Neural crest cell (in vitro differentiated cells): ENCODE measurements at regions not wholly inside any gene's neighbourhood (a gene's known extent, or its start where the extent isn't known, plus 50 kb on each side); places are given as distances from the start of the nearest gene placed in this dataset.

Source experiments
- DNase-seq: peaks from one replicate; pipeline ENCODE4 v3.0.0; 2021; ENCODE audit warnings: low read depth, mixed read lengths, low spot score
- H3K27ac Mint-ChIP-seq: one replicate; pipeline ENCODE4 v1.8.0; 2021; ENCODE audit warnings: mild to moderate bottlenecking, mixed read lengths; ENCODE audit not compliant: unreplicated experiment
- H3K27me3 Mint-ChIP-seq: 2 replicates; pipeline ENCODE4 v1.8.0; 2021; ENCODE audit warnings: low read depth, mild to moderate bottlenecking, mixed read lengths
- H3K36me3 Mint-ChIP-seq: 2 replicates; pipeline ENCODE4 v1.8.0; 2021; ENCODE audit warnings: low read depth, mild to moderate bottlenecking, mixed read lengths
- H3K4me1 Mint-ChIP-seq: 2 replicates; pipeline ENCODE4 v1.8.0; 2021; ENCODE audit warnings: mixed read lengths
- H3K4me3 Mint-ChIP-seq: one replicate; pipeline ENCODE4 v1.8.0; 2021; ENCODE audit warnings: mild to moderate bottlenecking, mixed read lengths
- H3K9me3 Mint-ChIP-seq: 2 replicates; pipeline ENCODE4 v1.8.0; 2021; ENCODE audit warnings: mixed read lengths
- TF ChIP-seq, protein P1 (sequence below): fragments of 200-600 bp; sonication (generic); conservative IDR thresholded peaks from 2 replicates; pipeline ENCODE4 v1.5.0; 2021; ENCODE audit warnings: antibody characterized with exemption, mild to moderate bottlenecking

DNA sequence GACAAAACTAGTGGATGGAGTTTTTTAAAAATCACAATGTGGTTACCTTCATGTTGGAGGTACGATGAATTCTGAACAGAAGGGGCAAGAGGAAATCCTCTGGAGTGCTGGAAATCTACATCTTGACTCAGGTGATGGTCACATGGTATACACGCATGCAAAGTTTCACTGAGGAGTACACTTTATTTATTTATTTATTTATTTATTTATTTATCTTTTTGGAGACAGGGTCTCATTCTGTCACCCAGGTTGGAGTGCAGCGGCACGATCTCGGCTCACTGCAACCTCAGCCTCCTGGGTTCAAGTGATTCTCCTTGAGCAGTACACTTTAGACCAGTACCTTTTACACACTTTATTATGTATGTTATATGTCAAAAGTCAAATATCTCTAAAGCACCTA, 645.7 kb upstream of the DIPK2B start:
- peaks cover 16% of the 10 kb centered on the region for H3K27me3 Mint-ChIP-seq
- TF ChIP-seq, protein P1, sequence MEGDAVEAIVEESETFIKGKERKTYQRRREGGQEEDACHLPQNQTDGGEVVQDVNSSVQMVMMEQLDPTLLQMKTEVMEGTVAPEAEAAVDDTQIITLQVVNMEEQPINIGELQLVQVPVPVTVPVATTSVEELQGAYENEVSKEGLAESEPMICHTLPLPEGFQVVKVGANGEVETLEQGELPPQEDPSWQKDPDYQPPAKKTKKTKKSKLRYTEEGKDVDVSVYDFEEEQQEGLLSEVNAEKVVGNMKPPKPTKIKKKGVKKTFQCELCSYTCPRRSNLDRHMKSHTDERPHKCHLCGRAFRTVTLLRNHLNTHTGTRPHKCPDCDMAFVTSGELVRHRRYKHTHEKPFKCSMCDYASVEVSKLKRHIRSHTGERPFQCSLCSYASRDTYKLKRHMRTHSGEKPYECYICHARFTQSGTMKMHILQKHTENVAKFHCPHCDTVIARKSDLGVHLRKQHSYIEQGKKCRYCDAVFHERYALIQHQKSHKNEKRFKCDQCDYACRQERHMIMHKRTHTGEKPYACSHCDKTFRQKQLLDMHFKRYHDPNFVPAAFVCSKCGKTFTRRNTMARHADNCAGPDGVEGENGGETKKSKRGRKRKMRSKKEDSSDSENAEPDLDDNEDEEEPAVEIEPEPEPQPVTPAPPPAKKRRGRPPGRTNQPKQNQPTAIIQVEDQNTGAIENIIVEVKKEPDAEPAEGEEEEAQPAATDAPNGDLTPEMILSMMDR = no peak
- H3K4me3 Mint-ChIP-seq = no peak overlapping the region
- no peak overlapping the region for H3K27ac Mint-ChIP-seq
- H3K36me3 Mint-ChIP-seq = peaks cover 19% of the 10 kb centered on the region
- no peak for DNase-seq
- peaks cover 8% of the 10 kb centered on the region for H3K9me3 Mint-ChIP-seq
- peaks cover 17% of the 10 kb centered on the region for H3K4me1 Mint-ChIP-seq

DNA sequence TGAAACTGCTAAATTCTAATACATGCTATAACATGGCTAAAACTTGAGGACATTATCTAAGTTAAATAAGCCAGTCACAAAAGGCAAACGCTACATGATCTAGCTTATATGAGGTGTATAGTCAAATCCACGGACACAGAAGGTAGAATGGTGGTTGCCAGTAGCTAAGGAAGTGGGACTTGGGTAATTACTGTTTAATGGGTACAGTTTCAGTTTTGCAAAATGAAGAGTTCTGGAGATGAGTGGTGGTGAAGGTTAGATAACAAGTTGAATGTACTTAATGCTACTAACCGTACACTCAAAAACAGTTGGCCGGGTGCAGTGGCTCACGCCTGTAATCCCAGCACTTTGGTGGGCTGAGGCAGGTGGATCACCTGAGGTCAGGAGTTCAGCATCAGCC, 644.5 kb upstream of the DIPK2B start:
- no peak for DNase-seq
- peaks cover 11% of the 10 kb centered on the region for H3K4me1 Mint-ChIP-seq
- TF ChIP-seq, protein P1 = no peak
- H3K36me3 Mint-ChIP-seq = peaks cover 19% of the 10 kb centered on the region
- peaks cover 10% of the 10 kb centered on the region for H3K27me3 Mint-ChIP-seq
- H3K9me3 Mint-ChIP-seq = peaks cover 8% of the 10 kb centered on the region
- H3K27ac Mint-ChIP-seq = no peak overlapping the region
- no peak overlapping the region for H3K4me3 Mint-ChIP-seq

DNA sequence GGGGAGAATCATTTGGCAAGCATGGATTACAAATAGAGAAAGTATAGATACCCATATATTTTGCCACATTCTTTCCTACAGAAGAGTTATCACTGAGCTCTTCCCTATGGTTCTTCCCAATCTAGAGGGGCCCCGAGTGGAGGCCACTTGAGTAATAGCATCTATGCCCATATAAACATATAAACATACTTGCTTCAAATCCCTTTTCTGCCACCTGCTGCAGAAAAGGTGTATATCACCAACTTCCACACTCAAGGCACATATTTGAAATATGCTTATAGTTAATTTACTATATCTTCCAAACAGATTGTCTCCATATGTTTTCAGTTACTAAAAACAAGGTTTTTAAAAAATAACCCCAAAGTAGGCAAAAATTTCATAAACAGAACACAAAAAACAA, 642.8 kb upstream of the DIPK2B start:
- no peak for DNase-seq
- H3K27ac Mint-ChIP-seq = no peak overlapping the region
- peaks cover 8% of the 10 kb centered on the region for H3K9me3 Mint-ChIP-seq
- TF ChIP-seq, protein P1 = no peak
- peaks cover 12% of the 10 kb centered on the region for H3K36me3 Mint-ChIP-seq
- H3K4me3 Mint-ChIP-seq = no peak overlapping the region
- no peaks in the 10 kb centered on the region for H3K27me3 Mint-ChIP-seq
- no peaks in the 10 kb centered on the region for H3K4me1 Mint-ChIP-seq

DNA sequence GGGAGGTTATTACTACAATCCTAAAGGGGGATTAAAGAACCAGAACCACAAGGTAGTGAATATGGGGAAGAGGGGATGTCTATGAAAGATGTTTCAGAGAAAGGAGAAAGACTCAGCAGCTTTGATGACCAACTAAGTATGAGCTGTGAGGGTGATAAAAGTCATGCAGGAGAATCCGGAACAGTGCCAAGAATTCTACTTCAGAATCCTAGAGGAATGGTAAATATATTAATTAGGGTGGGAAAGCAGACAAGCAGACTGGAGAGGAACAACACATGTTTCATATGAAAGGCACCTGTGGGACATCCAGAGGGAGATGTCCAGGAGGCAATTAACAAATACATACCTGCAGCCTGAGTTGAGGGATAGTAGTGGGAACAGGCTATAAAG, 642.2 kb upstream of the DIPK2B start:
- TF ChIP-seq, protein P1 = no peak
- DNase-seq = no peak
- Mint-ChIP-seq H3K9me3 (peaks cover 8% of the 10 kb centered on the region), H3K27ac (no peak overlapping the region), H3K4me3 (no peak overlapping the region), H3K4me1 (no peaks in the 10 kb centered on the region), H3K36me3 (peaks cover 12% of the 10 kb centered on the region), H3K27me3 (no peaks in the 10 kb centered on the region)

DNA sequence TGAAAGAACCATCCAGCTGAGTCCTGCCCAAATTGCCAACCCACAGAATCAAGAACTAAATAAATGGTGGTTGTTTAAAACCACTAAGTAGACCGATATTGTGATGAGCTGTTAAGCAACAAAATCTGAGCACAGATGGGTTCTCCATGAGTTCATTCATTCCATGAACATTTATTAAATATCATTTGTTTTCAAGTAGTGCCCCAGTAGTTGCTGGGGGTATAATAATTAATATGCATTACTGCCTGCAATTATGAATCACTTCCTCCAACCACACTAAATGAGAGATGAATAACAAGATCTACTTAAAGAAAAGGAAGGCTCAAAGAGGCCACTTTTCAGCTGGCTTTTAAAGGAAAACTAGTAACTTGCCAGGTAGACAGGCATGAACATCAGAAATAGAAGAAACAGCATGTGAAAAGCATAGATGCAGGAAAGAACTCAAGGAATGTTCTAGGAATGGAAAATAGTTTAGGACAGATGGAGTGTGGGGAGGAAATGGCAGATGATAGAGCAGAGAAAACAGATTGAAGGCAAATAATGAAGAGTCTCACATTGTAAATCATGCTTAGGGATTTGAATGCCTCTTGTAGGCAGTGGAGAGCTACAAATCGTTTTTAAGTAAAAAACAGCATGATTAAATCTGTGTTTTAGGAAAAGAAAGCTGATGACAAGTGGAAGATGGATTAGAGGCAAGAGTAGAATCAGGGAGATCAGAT, 641.7 kb upstream of the DIPK2B start:
- Mint-ChIP-seq H3K36me3 (peaks cover 12% of the 10 kb centered on the region), H3K4me3 (no peak overlapping the region), H3K9me3 (peaks cover 8% of the 10 kb centered on the region)

More for the DNA sequence above, 641.7 kb upstream of the DIPK2B start:
- H3K27ac Mint-ChIP-seq = no peak overlapping the region
- H3K27me3 Mint-ChIP-seq = no peaks in the 10 kb centered on the region
- H3K4me1 Mint-ChIP-seq = no peaks in the 10 kb centered on the region
- DNase-seq = no peak
- TF ChIP-seq, protein P1 = no peak
